Lung (tissue), 11 donors: ENCODE measurements at regions not wholly inside any gene's neighbourhood (a gene's known extent, or its start where the extent isn't known, plus 50 kb on each side); places are given as distances from the start of the nearest gene placed in this dataset.

Experiments
- ATAC-seq: fragments of 200-7000 bp; cut with Tn5 transposase; one replicate; pipeline ENCODE4 v1.9.1; 2020; ENCODE audit warnings: moderate number of reproducible peaks; ENCODE audit not compliant: insufficient read depth, low FRiP score
- DNase-seq, 3 donors: peaks; one replicate each; pipeline ENCODE4 v3.0.0-alpha.2; 2013 to 2017
- H3K27ac ChIP-seq, 2 donors: one replicate each; pipeline ENCODE4 v1.5.1; 2013; ENCODE audit warnings: mild to moderate bottlenecking in 2 of 2, moderate library complexity in 2 of 2, control low read depth in 1 of 2, inconsistent platforms in 1 of 2, low read depth in 1 of 2, low read length in 1 of 2
- H3K27me3 ChIP-seq, 3 donors: one replicate each; pipeline ENCODE4 v1.5.1; 2013; ENCODE audit warnings: low read length in 2 of 3; ENCODE audit not compliant: control insufficient read depth in 3 of 3, insufficient read depth in 3 of 3
- H3K36me3 ChIP-seq, 4 donors: one replicate each; pipeline ENCODE4 v1.5.1; 2013; ENCODE audit warnings: low read length in 4 of 4, mild to moderate bottlenecking in 1 of 4, moderate library complexity in 1 of 4; ENCODE audit not compliant: control insufficient read depth in 4 of 4, insufficient read depth in 4 of 4
- H3K4me1 ChIP-seq, 5 donors: one replicate each; pipeline ENCODE4 v1.5.1; 2013; ENCODE audit warnings: low read length in 5 of 5, mild to moderate bottlenecking in 2 of 5, moderate library complexity in 1 of 5; ENCODE audit not compliant: control insufficient read depth in 5 of 5, insufficient read depth in 5 of 5
- H3K4me3 ChIP-seq: one replicate; pipeline ENCODE4 v1.5.1; 2013; ENCODE audit warnings: mild to moderate bottlenecking, control low read depth, moderate library complexity
- H3K9ac ChIP-seq, 2 donors: one replicate each; pipeline ENCODE4 v1.5.1; 2013; ENCODE audit warnings: low read length in 2 of 2, control low read depth in 1 of 2; ENCODE audit not compliant: insufficient read depth in 1 of 2
- H3K9me3 ChIP-seq, 4 donors: one replicate each; pipeline ENCODE4 v1.5.1; 2013; ENCODE audit warnings: low read length in 3 of 4, mild to moderate bottlenecking in 1 of 4, moderate library complexity in 1 of 4; ENCODE audit not compliant: control insufficient read depth in 4 of 4, insufficient read depth in 3 of 4
- WGBS, 2 donors: extraction: QIAGEN DNeasy Blood & Tissue Kit; methylation state at CpG; one replicate each; pipeline ENCODE4 v1.1.7; 2013; 5-methylcytosine and 5-hydroxymethylcytosine counted together
- TF ChIP-seq, protein P1 (sequence below): IDR thresholded peaks from 2 replicates; pipeline ENCODE4 v1.5.1; 2012; ENCODE audit warnings: mild to moderate bottlenecking; ENCODE audit errors: control extremely low read depth, extremely low read depth
- donor health status: control.
- donor health status: control.
- donor health status: Bipolar disorder and iron deficiency.
- donor health status: healthy.
- donor health status: DM: yes; HTN: yes; CAD: no.

- DNase-seq = no peak
- TF ChIP-seq, protein P1, sequence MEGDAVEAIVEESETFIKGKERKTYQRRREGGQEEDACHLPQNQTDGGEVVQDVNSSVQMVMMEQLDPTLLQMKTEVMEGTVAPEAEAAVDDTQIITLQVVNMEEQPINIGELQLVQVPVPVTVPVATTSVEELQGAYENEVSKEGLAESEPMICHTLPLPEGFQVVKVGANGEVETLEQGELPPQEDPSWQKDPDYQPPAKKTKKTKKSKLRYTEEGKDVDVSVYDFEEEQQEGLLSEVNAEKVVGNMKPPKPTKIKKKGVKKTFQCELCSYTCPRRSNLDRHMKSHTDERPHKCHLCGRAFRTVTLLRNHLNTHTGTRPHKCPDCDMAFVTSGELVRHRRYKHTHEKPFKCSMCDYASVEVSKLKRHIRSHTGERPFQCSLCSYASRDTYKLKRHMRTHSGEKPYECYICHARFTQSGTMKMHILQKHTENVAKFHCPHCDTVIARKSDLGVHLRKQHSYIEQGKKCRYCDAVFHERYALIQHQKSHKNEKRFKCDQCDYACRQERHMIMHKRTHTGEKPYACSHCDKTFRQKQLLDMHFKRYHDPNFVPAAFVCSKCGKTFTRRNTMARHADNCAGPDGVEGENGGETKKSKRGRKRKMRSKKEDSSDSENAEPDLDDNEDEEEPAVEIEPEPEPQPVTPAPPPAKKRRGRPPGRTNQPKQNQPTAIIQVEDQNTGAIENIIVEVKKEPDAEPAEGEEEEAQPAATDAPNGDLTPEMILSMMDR = no peak
- Histone ChIP-seq H3K9ac (no peak overlapping the region), H3K9me3 (no peaks in the 10 kb centered on the region), H3K27ac (no peak overlapping the region), H3K27me3 (no peaks in the 10 kb centered on the region), H3K4me3 (no peak overlapping the region), H3K36me3 (no peaks in the 10 kb centered on the region), H3K4me1 (peaks cover 0 to 5% (median 0%) of the 10 kb centered on the region in 5 donors)
- WGBS, 2 donors = 89% methylated on average over 4 of the region's 4 CpGs
- no peak for ATAC-seq
Observed at GRCh38 chr5:142532781-142533176, 153.1 kb downstream of the FGF1 start.

- Histone ChIP-seq H3K36me3 (no peaks in the 10 kb centered on the region), H3K4me1 (peaks cover 0 to 5% (median 0%) of the 10 kb centered on the region in 5 donors), H3K9me3 (no peaks in the 10 kb centered on the region), H3K27ac (peak overlapping the region in 1 of 2 donors; percentile 11), H3K27me3 (no peaks in the 10 kb centered on the region), H3K4me3 (no peak overlapping the region), H3K9ac (no peak overlapping the region)
- 69 to 72% methylated on average over 9 of the region's 9 CpGs for WGBS, 2 donors
- TF ChIP-seq, protein P1 = no peak
- no peak for DNase-seq
- no peak for ATAC-seq
Observed at GRCh38 chr5:142531977-142532780, 153.7 kb downstream of the FGF1 start.

DNA sequence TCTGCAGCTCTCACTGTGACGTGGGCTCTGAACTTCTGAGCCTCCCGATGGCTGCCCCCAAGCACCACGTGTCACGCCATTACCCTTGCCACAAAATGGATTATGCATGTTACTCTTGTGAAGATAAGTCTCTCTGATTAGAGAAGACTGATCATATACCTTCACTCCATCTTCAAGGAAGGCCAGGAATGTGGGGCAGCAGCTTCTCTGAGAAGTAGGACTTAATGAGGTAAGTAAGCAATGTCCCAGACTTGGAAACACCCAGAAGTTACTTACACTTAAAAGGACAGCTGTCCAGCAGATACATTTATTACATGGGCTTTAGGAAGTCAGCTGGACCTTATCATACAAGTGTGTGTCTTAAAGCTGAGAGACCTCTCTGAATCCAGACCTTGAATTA is 155.0 kb downstream of the FGF1 start:
- no peak overlapping the region for H3K9ac ChIP-seq
- H3K4me1 ChIP-seq = peaks cover 0 to 5% (median 0%) of the 10 kb centered on the region in 5 donors
- DNase-seq (no peak), ATAC-seq (no peak)
- H3K9me3 ChIP-seq = no peaks in the 10 kb centered on the region
- no peak overlapping the region for H3K4me3 ChIP-seq
- 93% methylated on average over 4 of the region's 4 CpGs for WGBS, 2 donors
- TF ChIP-seq, protein P1 = no peak
- no peaks in the 10 kb centered on the region for H3K36me3 ChIP-seq
- no peak overlapping the region for H3K27ac ChIP-seq
- no peaks in the 10 kb centered on the region for H3K27me3 ChIP-seq
